ENCODE measurements at regions not wholly inside any gene's neighbourhood (a gene's known extent, or its start where the extent isn't known, plus 50 kb on each side); places are given as distances from the start of the nearest gene placed in this dataset.
"Not testable (repeated sequence)": the region's sequence is repeated elsewhere in the genome, so short reads cannot be mapped to it uniquely, and the experiment has no call there.

DNA sequence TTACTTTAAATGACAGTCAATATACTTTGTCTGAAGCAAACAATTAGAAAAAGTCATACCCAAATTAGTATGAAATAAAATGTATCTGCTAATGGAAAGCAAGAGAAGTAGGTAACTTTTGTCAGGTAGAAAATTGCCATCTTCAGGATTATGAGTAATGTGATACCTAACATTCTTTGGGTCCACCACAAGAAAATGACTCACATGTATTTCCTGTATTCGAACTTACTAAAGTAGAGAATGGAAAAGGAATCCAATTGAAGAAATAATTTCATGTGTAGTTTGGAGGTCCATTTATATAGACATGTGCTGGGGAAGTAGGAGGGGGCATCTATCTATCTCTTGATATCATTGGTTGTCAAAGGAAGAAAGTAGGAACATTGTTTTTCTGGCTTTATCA is 636.2 kb upstream of the CHAC2 start:
- TF ChIP-seq, protein P1, sequence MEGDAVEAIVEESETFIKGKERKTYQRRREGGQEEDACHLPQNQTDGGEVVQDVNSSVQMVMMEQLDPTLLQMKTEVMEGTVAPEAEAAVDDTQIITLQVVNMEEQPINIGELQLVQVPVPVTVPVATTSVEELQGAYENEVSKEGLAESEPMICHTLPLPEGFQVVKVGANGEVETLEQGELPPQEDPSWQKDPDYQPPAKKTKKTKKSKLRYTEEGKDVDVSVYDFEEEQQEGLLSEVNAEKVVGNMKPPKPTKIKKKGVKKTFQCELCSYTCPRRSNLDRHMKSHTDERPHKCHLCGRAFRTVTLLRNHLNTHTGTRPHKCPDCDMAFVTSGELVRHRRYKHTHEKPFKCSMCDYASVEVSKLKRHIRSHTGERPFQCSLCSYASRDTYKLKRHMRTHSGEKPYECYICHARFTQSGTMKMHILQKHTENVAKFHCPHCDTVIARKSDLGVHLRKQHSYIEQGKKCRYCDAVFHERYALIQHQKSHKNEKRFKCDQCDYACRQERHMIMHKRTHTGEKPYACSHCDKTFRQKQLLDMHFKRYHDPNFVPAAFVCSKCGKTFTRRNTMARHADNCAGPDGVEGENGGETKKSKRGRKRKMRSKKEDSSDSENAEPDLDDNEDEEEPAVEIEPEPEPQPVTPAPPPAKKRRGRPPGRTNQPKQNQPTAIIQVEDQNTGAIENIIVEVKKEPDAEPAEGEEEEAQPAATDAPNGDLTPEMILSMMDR (IDR thresholded peaks at IDR 0.05; ENCODE audit: control insufficient read depth, insufficient read depth, low read depth, low read length, missing control alignments): no peak
- H3K4me3 ChIP-seq (ENCODE audit: control insufficient read depth, low read depth, low read length): no peak overlapping the region
- no peak for DNase-seq (ENCODE audit: low read depth)

DNA sequence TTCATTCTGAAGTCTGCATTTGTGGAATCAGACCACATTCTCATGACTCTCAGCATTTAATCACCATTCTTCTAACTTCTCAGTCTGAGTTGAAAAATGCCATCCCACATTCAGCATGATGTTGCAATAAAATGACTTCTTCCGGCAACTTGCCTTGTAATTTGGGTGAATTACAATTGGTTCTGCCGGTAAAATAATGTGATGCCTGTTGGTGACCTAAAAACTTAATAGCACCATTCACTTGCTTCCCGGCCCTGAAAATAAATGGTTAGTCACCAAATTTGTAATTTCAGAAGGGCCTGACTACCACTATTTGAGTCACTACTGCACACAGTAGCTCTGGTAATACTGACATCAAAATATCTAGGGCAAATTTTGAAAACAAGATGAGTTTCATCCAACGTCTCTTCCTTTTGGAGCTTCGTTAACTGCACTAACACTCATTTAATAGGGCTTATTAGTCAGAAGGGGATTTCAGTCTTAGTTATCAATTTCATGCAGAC is 637.1 kb upstream of the CHAC2 start:
- TF ChIP-seq, protein P1 (IDR thresholded peaks at IDR 0.05; ENCODE audit: control insufficient read depth, insufficient read depth, low read depth, low read length, missing control alignments): no peak
- no peak overlapping the region for H3K4me3 ChIP-seq (ENCODE audit: control insufficient read depth, low read depth, low read length)
- peak; percentile 42 for DNase-seq (ENCODE audit: low read depth)

DNA sequence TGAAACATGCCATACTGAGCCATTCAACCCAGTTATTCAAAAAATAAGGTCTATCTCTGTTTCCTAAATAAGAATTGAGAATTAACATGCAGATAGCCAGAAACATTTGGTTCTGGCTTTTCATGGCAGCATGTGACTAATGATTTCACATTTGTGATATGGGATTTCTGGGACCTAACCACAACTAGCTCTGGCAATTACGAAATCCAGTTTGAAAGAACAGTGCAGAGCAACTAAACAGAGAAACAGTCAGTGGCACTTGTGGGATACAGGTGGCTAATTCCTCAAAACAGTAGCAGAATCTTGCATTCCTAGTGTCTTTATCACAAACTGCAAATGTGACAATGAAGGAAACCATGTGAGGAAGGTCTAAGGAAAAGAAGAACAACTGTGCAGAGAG is 637.8 kb upstream of the CHAC2 start:
- TF ChIP-seq, protein P1 (IDR thresholded peaks at IDR 0.05; ENCODE audit: control insufficient read depth, insufficient read depth, low read depth, low read length, missing control alignments): no peak
- no peak overlapping the region for H3K4me3 ChIP-seq (ENCODE audit: control insufficient read depth, low read depth, low read length)
- DNase-seq (ENCODE audit: low read depth): peak; percentile 31

DNA sequence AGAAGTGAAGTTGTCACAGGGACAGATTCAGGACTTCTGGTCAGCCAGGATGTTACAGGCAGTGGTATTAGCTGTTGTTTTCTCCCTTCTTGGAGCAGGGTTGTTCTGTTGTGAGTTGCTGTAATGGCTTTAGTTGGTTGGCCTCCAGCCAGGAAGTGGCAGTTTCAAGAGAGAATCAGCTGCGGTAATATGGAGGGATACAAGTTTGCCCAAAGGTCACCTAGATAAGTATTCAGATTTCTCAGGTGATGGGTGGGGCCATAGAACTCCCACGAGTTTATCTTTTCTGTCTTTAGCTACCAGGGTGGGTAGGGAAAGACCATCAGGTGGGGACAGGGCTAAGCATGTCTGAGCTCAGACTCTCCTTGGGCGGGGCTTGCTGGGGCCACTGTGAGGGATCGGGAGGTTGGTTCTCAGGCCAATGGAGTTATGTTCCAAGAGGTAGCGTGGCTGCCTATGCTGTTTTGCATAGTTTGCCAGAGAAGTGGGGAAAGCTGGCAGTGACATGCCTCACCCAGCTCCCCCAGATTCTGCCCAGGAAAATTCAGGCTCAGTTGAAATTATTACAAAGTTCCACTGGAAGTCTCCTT is 640.4 kb upstream of the CHAC2 start:
- TF ChIP-seq, protein P1 (IDR thresholded peaks at IDR 0.05; ENCODE audit: control insufficient read depth, insufficient read depth, low read depth, low read length, missing control alignments): no peak
- no peak overlapping the region for H3K4me3 ChIP-seq (ENCODE audit: control insufficient read depth, low read depth, low read length)
- no peak for DNase-seq (ENCODE audit: low read depth)

DNA sequence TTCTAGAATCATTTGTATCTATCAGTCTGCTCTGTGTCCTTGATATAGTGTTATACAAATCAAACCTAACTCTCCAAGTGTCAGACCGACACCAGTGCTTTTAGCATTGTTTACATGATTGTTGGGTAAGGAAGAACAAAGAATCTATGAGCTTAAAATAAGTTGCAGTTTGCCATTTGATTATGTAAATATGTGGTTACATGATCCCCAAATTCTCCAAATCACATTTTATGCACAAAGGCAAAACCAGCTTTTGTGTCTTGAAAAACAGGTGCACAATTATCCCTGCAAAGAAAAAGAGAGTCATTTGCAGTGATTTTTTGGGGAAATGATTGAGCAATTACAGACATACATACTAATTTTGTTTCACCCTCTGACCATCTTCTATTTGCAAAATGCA is 652.6 kb upstream of the CHAC2 start:
- no peak overlapping the region for H3K4me3 ChIP-seq (ENCODE audit: control insufficient read depth, low read depth, low read length)
- DNase-seq (ENCODE audit: low read depth): no peak
- TF ChIP-seq, protein P1 (IDR thresholded peaks at IDR 0.05; ENCODE audit: control insufficient read depth, insufficient read depth, low read depth, low read length, missing control alignments): no peak

DNA sequence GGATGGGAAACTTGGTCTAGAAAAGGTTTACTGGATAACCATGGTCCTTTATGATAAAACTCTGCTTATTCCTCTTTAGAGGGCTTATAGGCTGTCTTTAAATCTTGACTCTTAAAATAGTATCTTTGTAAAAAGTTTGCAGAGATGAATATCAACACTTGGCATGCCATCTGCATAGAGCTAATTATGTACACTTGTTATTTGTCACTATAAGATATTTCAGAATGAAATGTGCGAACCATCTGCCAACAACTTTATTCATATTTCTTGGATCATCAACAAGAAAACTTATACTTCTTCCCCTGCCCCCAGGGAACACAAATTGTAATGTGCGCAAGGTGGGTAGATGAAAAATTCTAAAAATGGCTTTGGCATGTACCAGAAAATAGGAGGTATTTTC is 653.0 kb upstream of the CHAC2 start:
- no peak overlapping the region for H3K4me3 ChIP-seq (ENCODE audit: control insufficient read depth, low read depth, low read length)
- DNase-seq (ENCODE audit: low read depth): no peak
- TF ChIP-seq, protein P1 (IDR thresholded peaks at IDR 0.05; ENCODE audit: control insufficient read depth, insufficient read depth, low read depth, low read length, missing control alignments): no peak

DNA sequence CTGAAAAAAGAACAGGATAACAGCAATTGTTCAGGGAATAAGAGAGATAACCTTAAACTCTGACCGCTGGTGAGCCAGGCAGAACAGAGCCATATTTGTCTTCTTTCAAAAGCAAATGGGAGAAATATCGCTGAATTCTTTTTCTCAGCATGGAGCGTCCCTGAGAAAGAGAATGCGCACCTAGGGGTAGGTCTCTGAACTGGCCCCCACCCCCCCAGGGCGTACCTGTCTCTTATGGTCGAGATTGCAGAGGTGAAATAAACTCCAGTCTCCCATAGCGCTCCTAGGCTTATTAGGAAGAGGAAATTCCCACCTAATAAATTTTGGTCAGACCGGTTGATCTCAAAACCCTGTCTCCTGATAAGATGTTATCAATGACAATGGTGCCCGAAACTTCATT is 655.2 kb upstream of the CHAC2 start:
- DNase-seq (ENCODE audit: low read depth): not testable (repeated sequence)

More for the DNA sequence above, 655.2 kb upstream of the CHAC2 start:
- H3K4me3 ChIP-seq (ENCODE audit: control insufficient read depth, low read depth, low read length): not testable (repeated sequence)
